NOMO-1 treated with dmso at 0.1 percent for 144 hours (cell line): ENCODE measurements at regions not wholly inside any gene's neighbourhood (a gene's known extent, or its start where the extent isn't known, plus 50 kb on each side); places are given as distances from the start of the nearest gene placed in this dataset.

Source experiments
- DNase-seq: peaks from one replicate; lab custom pipeline; 2025; ENCODE audit not compliant: unreplicated experiment; lab: John Stamatoyannopoulos, UW

DNA sequence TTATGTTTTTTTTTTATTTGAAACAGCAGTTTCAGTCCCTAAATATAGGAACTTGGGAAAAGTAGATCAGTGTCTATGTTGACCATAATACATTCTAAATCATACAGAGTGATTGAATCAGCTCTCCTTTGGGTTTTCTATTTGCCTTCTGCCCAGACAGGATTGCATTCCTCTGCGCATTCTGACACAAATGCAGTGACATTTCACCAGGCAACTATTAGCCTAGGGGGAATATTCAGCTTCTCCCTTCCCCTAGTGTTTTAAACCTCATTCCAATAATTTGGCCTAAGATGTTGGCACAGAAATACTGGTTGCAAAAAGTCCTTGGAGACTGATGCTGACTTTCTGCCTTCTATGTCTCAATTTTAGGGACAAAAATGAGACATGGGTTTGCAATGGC is 172.8 kb downstream of the PTGER3 start:
- no peak for DNase-seq

GRCh38 chr1:70877343-70877742 is 170.3 kb downstream of the PTGER3 start:
- no peak for DNase-seq

DNA sequence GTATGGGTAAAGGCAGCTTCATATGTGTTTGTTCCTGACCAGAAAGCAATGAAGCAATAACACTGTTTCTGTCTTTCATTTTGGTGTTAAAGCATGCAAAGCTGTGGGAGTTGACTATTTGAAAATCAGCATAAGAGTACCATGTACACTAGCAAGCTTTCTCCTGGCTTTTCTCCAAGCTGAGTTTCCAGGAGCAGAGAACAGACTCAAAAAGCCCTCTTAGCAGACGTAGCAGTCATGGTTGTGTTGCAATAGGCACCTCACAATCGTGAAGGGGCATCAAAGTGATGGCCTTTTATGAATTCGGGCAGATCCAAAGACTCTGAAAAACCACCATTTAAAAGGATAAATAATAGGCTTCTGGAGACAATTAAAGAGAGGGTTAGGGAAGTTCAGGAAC is 159.7 kb downstream of the PTGER3 start:
- no peak for DNase-seq

- no peak for DNase-seq
Observed at GRCh38 chr1:70888722-70889121, 158.9 kb downstream of the PTGER3 start.

- no peak for DNase-seq
Observed at GRCh38 chr1:70890408-70890807, 157.2 kb downstream of the PTGER3 start.

GRCh38 chr1:70891051-70891843 is 156.4 kb downstream of the PTGER3 start:
- DNase-seq: no peak

- DNase-seq: no peak
Observed at GRCh38 chr1:70892140-70892539, 155.5 kb downstream of the PTGER3 start.

- DNase-seq: no peak
Observed at GRCh38 chr1:70892930-70893329, 154.7 kb downstream of the PTGER3 start.

- DNase-seq: no peak
Observed at GRCh38 chr1:70893381-70893780, 154.2 kb downstream of the PTGER3 start.

DNA sequence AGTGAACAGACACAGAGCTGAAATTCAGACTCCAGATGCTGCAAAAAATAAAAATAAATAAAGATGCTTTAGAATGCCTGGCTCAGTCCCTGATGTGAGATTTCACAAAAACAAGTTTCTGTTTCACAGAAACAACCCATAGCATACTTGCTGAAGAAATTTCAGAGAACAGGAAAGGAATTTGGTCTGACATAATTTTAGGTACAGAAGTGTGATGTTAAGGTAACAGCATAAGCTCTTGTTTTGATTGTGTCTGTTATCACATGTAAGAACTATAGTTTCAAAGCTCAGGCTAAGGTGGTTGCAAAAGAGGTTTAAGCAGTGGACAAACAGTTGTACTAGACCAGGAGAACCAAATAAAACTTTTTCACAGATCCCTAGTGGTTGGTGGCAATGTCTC is 152.1 kb downstream of the PTGER3 start:
- DNase-seq: no peak

DNA sequence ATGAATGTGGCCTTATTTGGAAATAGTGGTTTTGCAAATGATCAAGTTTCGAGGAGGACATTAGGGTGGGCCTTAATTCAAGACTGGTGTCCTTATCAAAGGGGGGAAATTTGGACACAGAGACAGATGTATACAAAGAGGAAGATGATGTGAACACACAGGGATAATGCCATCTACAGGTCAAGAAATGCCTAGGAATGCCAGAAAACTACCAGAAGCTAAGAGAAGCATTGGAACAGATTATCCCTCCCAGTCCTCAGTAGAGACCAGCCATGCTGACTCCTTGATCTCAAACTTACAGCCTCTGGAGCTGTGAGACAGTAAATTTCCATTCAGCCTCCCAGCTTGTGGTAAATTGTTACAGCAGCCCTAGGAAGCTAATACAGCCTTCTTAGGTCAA is 151.4 kb downstream of the PTGER3 start:
- no peak for DNase-seq

DNA sequence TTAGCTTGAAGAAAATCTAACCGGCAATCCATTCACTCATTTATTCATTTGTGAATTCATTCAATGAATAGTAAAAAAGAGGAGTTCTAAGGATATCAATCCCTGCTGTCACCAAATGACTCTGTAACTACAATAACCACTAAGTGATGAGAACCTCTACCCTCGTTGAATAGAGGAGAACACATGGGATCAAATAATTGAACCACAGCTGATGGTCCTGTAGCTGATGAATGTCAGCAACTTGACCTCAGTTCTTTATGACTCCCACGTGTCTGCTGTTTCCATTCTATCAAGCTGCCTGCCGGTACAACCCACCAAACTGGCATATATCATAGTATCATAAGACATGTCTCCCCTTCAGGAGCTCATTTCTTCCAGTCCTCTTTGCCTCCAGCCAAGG is 150.3 kb downstream of the PTGER3 start:
- no peak for DNase-seq

DNA sequence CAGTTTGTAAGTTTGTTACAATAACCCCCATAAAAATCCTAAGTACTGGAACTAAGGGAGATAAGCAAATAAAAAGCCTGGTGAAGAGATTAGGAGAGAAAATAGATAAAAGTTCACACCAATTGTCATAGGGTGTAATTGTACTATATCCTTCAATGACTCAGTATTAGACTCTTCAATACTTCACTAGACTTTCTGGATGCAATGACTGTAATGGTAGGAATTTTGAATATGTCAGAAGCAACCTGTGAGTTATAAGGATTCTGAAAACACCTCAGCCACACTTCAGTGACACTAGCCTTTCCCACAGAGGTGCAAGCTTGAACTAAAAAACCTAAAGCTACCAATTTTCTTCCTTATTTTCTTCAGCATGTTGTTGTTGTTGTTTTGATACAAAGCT is 147.9 kb downstream of the PTGER3 start:
- no peak for DNase-seq

GRCh38 chr1:70902211-70902610 is 145.4 kb downstream of the PTGER3 start:
- no peak for DNase-seq

DNA sequence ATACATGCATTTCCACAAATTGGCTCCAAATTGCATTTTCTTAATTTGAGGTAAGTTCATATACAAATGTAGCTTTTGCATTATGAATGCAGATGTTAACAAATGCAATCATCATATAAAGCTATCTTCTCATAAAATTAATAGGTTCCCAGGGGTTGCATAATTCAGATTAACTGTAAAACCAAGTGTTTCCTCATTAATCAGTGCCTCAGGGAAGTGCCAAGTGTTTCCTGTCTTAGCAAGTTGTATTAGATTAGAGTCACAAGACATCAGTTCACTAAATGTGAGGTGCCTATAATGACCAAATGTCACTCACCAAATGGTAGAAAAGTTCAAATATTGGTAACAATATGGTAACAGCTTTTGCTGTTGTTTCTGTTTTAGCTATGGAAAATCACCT is 140.8 kb downstream of the PTGER3 start:
- DNase-seq: no peak

GRCh38 chr1:70907563-70908310 is 139.9 kb downstream of the PTGER3 start:
- no peak for DNase-seq

GRCh38 chr1:70909262-70909822 is 138.3 kb downstream of the PTGER3 start:
- DNase-seq: no peak

DNA sequence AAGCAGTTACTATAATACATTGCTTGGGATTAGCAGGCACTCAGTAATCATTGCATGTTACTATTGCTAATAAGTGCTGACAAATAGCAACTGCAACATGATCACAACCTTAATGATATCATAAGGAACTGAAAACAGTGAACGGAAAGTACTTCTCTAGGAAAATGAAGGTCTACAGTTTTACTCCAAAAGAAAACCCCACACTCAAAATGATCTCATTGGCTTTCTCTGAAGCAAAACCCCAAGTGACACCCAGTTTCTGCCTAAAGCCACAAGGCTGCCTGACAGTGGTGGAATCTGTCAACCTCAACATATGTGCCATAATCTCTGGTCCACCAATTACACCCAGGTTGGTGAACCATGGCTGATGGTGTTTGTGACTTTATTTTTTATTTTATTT is 137.6 kb downstream of the PTGER3 start:
- DNase-seq: no peak

DNA sequence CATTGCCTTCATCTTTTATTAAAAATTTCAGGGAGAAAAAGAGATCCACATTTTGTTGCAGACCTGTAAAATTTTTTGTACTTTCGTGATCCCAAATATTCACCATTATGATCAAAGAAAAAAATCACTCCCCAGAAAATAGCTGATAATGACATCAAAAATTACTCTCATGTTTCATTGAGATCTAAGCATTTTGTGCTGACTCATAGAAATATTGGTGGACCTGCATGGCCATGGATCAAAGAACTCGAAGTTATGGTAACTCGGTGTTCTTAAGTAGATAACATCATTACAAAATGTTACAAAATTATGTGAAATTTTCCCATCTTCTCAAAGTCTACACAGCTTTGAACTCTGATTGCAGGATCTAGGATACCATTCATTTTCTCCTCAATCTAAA is 135.8 kb downstream of the PTGER3 start:
- DNase-seq: no peak

DNA sequence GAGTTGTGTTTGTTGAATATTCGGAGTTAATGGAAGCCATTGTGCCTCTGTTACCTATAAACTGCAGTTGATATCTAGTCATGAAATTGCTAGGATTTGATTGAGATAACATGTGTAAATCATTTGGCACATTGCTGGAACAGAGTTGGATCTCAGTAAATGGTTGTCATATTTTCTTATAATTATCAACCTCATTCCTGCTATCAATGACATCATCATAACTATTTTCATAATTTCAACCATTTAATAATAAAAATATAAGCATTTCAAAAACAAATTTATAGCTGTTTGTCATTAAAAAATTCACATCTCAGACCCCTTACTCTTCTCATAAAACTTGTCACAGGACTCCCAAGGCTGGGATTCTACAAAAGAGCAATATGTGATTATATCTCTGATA is 133.4 kb downstream of the PTGER3 start:
- no peak for DNase-seq

- no peak for DNase-seq
Observed at GRCh38 chr1:70915258-70916033, 132.2 kb downstream of the PTGER3 start.

- DNase-seq: no peak
Observed at GRCh38 chr1:70916034-70916427, 131.6 kb downstream of the PTGER3 start.
